ENCODE measurements at regions not wholly inside any gene's neighbourhood (a gene's known extent, or its start where the extent isn't known, plus 50 kb on each side); places are given as distances from the start of the nearest gene placed in this dataset.
A peak's percentile ranks its signal among the peaks of the same experiment; 100 is the strongest.

DNA sequence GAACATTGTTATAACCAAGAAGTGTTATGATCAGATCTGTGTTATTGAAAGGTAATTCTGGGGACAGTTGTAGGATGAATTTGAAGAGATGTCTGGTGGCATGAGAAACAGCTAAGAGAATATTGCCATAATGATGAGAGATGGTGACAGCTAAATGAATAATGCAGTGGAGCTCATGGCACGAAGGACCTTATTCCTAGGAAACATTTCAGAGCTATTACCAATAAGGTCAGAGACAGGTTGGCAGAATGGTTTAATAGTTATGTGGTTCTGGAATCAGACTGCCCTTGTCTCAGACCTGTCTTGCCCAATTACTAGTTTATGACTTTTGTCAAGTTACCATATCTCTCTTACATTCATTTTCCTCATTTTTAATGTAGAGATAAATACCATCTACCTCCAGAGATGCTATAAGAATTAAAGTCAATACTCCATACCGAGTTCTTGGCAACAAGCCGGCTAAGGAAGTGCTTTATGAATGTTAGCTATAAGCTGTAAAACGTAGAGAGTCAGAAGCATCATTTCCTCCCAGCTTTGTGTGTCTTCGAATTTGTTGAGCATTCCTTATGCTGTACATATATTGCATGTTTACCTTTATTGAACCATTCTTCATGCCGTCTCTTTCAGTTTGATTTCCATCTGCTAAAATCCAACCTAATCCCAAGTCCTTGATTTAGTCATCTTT is 73.6 kb upstream of the COL5A2 start:
- H3K4me3 ChIP-seq (ENCODE audit: insufficient read depth, low read depth, low read length), result no peak overlapping the region
- intact Hi-C loops (cut with micrococcal nuclease), result loop anchor here (1.0 kb wide), 1 partner anchor 42 kb away; no protein-coding TSS in a partner anchor
- peak overlapping the region; percentile 42; the same call in 1 of the 2 replicates for H3K18ac ChIP-seq (ENCODE audit: low read depth, low read length)
- H4K5ac ChIP-seq (ENCODE audit: low read depth, low read length), result peak overlapping the region; percentile 76; the same call in 1 of the 2 replicates
- peak overlapping the region; percentile 87; the same call in 2 of the 3 replicates for H2BK15ac ChIP-seq (ENCODE audit: low read depth, low read length)
- no peaks in the 10 kb centered on the region for H3K36me3 ChIP-seq (ENCODE audit: control insufficient read depth, insufficient read depth, low read length)
- peak overlapping the region in 1 of 2 experiments; percentile 6; a peak in 2 of 4 replicates for H4K8ac ChIP-seq (ENCODE audit: low read depth in 2 of 2, low read length in 2 of 2)
- H3K9me3 ChIP-seq (ENCODE audit: control insufficient read depth, insufficient read depth, low read length), result no peaks in the 10 kb centered on the region
- H3K9me1 ChIP-seq (ENCODE audit: insufficient read depth, low read length), result peaks cover 7% of the 10 kb centered on the region
- dilution Hi-C loops (cut with HindIII; ENCODE audit: low sequenced_read_pairs, unreplicated experiment), result no loop called here
- no peak overlapping the region for H3K56ac ChIP-seq (ENCODE audit: extremely low read depth, insufficient read depth, low read length)
- H3K27ac ChIP-seq (ENCODE audit: insufficient read depth, low read length), result no peak overlapping the region
- H3K4ac ChIP-seq (ENCODE audit: low read depth, low read length), result peak overlapping the region; percentile 35; the same call in 1 of the 2 replicates
- 80% methylated on average over 1 of the region's 6 CpGs; no CpG with 5 or more reads in 1 of the 2 experiments for WGBS, 2 experiments (ENCODE audit: extremely low coverage in 2 of 2, insufficient read length in 1 of 2)
- H2AK5ac ChIP-seq (ENCODE audit: low read depth, low read length), result peak overlapping the region; percentile 59
- DNase-seq (no peak), ATAC-seq (ENCODE audit: low read depth) (no peak)
- peak overlapping the region; percentile 76 for H2BK120ac ChIP-seq (ENCODE audit: low read depth, low read length)
- H3K4me1 ChIP-seq (ENCODE audit: control insufficient read depth, insufficient read depth, low read length), result peaks cover 13% of the 10 kb centered on the region
- peak overlapping the region; percentile 92 for H2BK20ac ChIP-seq (ENCODE audit: low read depth, low read length)
- ChIA-PET CTCF (interaction anchor here (0.9 kb wide), 1 partner anchor 8 kb away, joined by 3 read pairs; no protein-coding TSS in a partner anchor), POLR2A (ENCODE audit: unreplicated experiment) (no interaction called here)
- BruUV-seq (replicated peaks), result no TSS peak
- no peaks in the 10 kb centered on the region for H3K27me3 ChIP-seq (ENCODE audit: control insufficient read depth, insufficient read depth, low read length)
- peak overlapping the region; percentile 59; the same call in 1 of the 2 replicates for H3K4me2 ChIP-seq (ENCODE audit: low read depth, low read length)
- H3K79me1 ChIP-seq (ENCODE audit: low read depth in 1 of 2, low read length in 2 of 2), result peaks cover 0 to 6% of the 10 kb centered on the region in 2 experiments; a peak in 1 of 4 replicates
- H3K9ac ChIP-seq (ENCODE audit: low read depth, low read length), result no peak overlapping the region
- TF ChIP-seq CTCF (conservative IDR thresholded peaks at IDR 0.05; ENCODE audit: low read depth, low read length) (no peak), RCOR1 (IDR thresholded peaks at IDR 0.05; ENCODE audit: insufficient replicate concordance, low read length) (no peak), RFX5 (IDR thresholded peaks at IDR 0.05; ENCODE audit: low read depth, low read length) (no peak), FOS (IDR thresholded peaks at IDR 0.05; ENCODE audit: low read depth, low read length) (no peak), ELK1 (IDR thresholded peaks at IDR 0.05; ENCODE audit: borderline replicate concordance, low read depth, low read length) (no peak), CEBPB (IDR thresholded peaks at IDR 0.05; ENCODE audit: low read depth, low read length) (no peak), BHLHE40 (IDR thresholded peaks at IDR 0.05; ENCODE audit: low read depth, low read length) (no peak), POLR2A (IDR thresholded peaks at IDR 0.05; ENCODE audit: low read depth, low read length) (no peak), MAFK (IDR thresholded peaks at IDR 0.05; ENCODE audit: low read depth, low read length) (no peak), SMC3 (IDR thresholded peaks at IDR 0.05; ENCODE audit: low read depth, low read length) (no peak), MAZ (IDR thresholded peaks at IDR 0.05; ENCODE audit: borderline replicate concordance, low read depth, low read length) (no peak), RAD21 (IDR thresholded peaks at IDR 0.05; ENCODE audit: low read length) (no peak)
- H4K91ac ChIP-seq (ENCODE audit: insufficient read depth, low read depth, low read length), result no peak overlapping the region
- peak overlapping the region; percentile 57; the same call in 1 of the 2 replicates for H3K23ac ChIP-seq (ENCODE audit: low read depth, low read length)
- no peaks in the 10 kb centered on the region for H4K20me1 ChIP-seq (ENCODE audit: insufficient read depth, low read length)
- peak overlapping the region; percentile 92 for H2BK5ac ChIP-seq (ENCODE audit: low read depth, low read length, poor library complexity, severe bottlenecking)
- H2AK9ac ChIP-seq (replicated peaks; ENCODE audit: low read depth, low read length, poor library complexity), result no peak overlapping the region
- H3K14ac ChIP-seq (replicated peaks; ENCODE audit: low read depth, low read length), result peak overlapping the region; percentile 46; the same call in 1 of the 2 replicates
- in situ Hi-C loops (cut with MboI; ENCODE audit: low sequenced_read_pairs), result no loop called here
- no peak overlapping the region for H2AFZ ChIP-seq (replicated peaks; ENCODE audit: low read length, poor library complexity)

Data from IMR-90 (cell line).